ENCODE measurements at regions not wholly inside any gene's neighbourhood (a gene's known extent, or its start where the extent isn't known, plus 50 kb on each side); places are given as distances from the start of the nearest gene placed in this dataset.

GRCh38 chr4:164239433-164239832, 514.5 kb upstream of the SMIM31 start:
- Histone ChIP-seq H3K4me1 (ENCODE audit: insufficient read depth, low read length) (no peaks in the 10 kb centered on the region), H4K8ac (replicated peaks; ENCODE audit: insufficient read length, low read depth, low read length) (no peak overlapping the region), H3T11ph (ENCODE audit: low read length) (no peak overlapping the region), H3K23me2 (ENCODE audit: insufficient read length, low read depth, low read length, poor library complexity, severe bottlenecking) (no peaks in the 10 kb centered on the region), H2BK12ac (ENCODE audit: insufficient read length, low read depth, low read length) (no peak overlapping the region), H3K56ac (ENCODE audit: insufficient read length, low read depth, low read length) (no peak overlapping the region), H4K91ac (ENCODE audit: insufficient read length, low read depth, low read length) (no peak overlapping the region), H3K4ac (ENCODE audit: low read depth, low read length) (no peak overlapping the region), H2AFZ (ENCODE audit: low read length) (no peak overlapping the region), H4K20me1 (ENCODE audit: control insufficient read depth, insufficient read depth, insufficient read length) (no peaks in the 10 kb centered on the region), H3K9me3 (ENCODE audit: control insufficient read depth, low read depth, low read length) (no peaks in the 10 kb centered on the region), H2BK15ac (ENCODE audit: low read depth, low read length) (no peak overlapping the region), H3K79me2 (ENCODE audit: insufficient read depth, low read length) (no peaks in the 10 kb centered on the region), H3K18ac (ENCODE audit: insufficient read length, low read depth, low read length) (no peak overlapping the region), H2AK5ac (ENCODE audit: insufficient read length, low read length) (no peak overlapping the region), H3K79me1 (ENCODE audit: insufficient read depth, low read depth, low read length, poor library complexity, severe bottlenecking) (no peaks in the 10 kb centered on the region), H2BK20ac (ENCODE audit: low read depth, low read length, poor library complexity, severe bottlenecking) (no peak overlapping the region), H3K4me2 (ENCODE audit: insufficient read depth, insufficient read length, low read length) (no peak overlapping the region), H3K27ac (ENCODE audit: insufficient read length, low read depth, low read length) (no peak overlapping the region), H3K14ac (ENCODE audit: insufficient read depth, low read length) (no peak overlapping the region), H3K9ac (ENCODE audit: extremely low read depth, insufficient read length, low read length) (no peak overlapping the region), H3K27me3 (ENCODE audit: insufficient read depth, low read length) (no peaks in the 10 kb centered on the region), H3K23ac (ENCODE audit: insufficient read length, low read depth, low read length) (no peak overlapping the region), H4K5ac (ENCODE audit: insufficient read length, low read depth, low read length) (no peak overlapping the region), H2BK120ac (ENCODE audit: low read depth, low read length, poor library complexity, severe bottlenecking) (no peak overlapping the region), H2BK5ac (ENCODE audit: insufficient read length, low read length) (no peak overlapping the region)
- Mint-ChIP-seq H3K36me3 (ENCODE audit: insufficient read depth in 1 of 3, low read depth in 3 of 3) (no peaks in the 10 kb centered on the region; a peak in 1 of 7 replicates), H3K4me3 (no peak overlapping the region), H3K27me3 (ENCODE audit: low read depth) (no peaks in the 10 kb centered on the region), H3K4me1 (peaks cover 5 to 7% of the 10 kb centered on the region in 2 experiments; a peak in 3 of 4 replicates), H3K9me3 (peaks cover 0 to 3% of the 10 kb centered on the region in 2 experiments; a peak in 1 of 5 replicates), H3K27ac (no peak overlapping the region)
- DNase-seq = no peak
- TF ChIP-seq CTCF (conservative IDR thresholded peaks at IDR 0.05) = no peak
